Stomach (tissue), 8 donors: ENCODE measurements at regions not wholly inside any gene's neighbourhood (a gene's known extent, or its start where the extent isn't known, plus 50 kb on each side); places are given as distances from the start of the nearest gene placed in this dataset.

Experiments
- DNase-seq, 2 donors: peaks; one replicate each; pipeline versions ENCODE4 v3.0.0 to v3.0.0-alpha.2; 2013 to 2019
- H3K27ac ChIP-seq, 5 donors: fragments of 200-600 bp in 4 of 5; sonication (generic) in 4 of 5; one replicate each; pipeline ENCODE4 v1.5.1; 2013 to 2019; ENCODE audit warnings: mild to moderate bottlenecking in 1 of 5, moderate library complexity in 1 of 5
- H3K27me3 ChIP-seq, 3 donors: fragments of 200-600 bp; sonication (generic); one replicate each; pipeline ENCODE4 v1.5.1; 2017 to 2019; ENCODE audit warnings: mixed run types in 1 of 3
- H3K36me3 ChIP-seq, 4 donors: fragments of 200-600 bp; sonication (generic); 1 replicate in 3 of 4; 2 replicates in 1 of 4; pipeline ENCODE4 v1.5.1; 2016 to 2019
- H3K4me1 ChIP-seq, 4 donors: fragments of 200-600 bp; sonication (generic); one replicate each; pipeline ENCODE4 v1.5.1; 2016 to 2019
- H3K4me3 ChIP-seq, 4 donors: fragments of 200-600 bp; sonication (generic) in 3 of 4; one replicate each; pipeline ENCODE4 v1.5.1; 2016 to 2019; ENCODE audit warnings: mild to moderate bottlenecking in 1 of 4
- H3K9me3 ChIP-seq, 4 donors: fragments of 200-600 bp; sonication (generic); one replicate each; pipeline ENCODE4 v1.5.1; 2016 to 2019
- EP300 ChIP-seq: sonication (generic); formaldehyde crosslinking; IDR thresholded peaks from one replicate; pipeline ENCODE4 v1.6.1; 2017; ENCODE audit warnings: antibody characterized with exemption
- POLR2A ChIP-seq, 4 donors: fragments of 450-650 bp; IDR thresholded peaks; one replicate each; pipeline ENCODE4 v1.6.1; 2016; ENCODE audit warnings: antibody characterized with exemption in 4 of 4, control low read depth in 2 of 4, mild to moderate bottlenecking in 1 of 4, moderate library complexity in 1 of 4
- POLR2AphosphoS5 ChIP-seq, 3 donors: sonication (generic); formaldehyde crosslinking; IDR thresholded peaks; one replicate each; pipeline ENCODE4 v1.6.1; 2016; ENCODE audit warnings: antibody characterized with exemption in 3 of 3
- WGBS, 5 donors: extraction: QIAGEN DNeasy Blood & Tissue Kit in 3 of 5; methylation state at CpG; one replicate each; pipeline versions ENCODE4 v1.1.5 to v1.1.7; 2013 to 2018; 5-methylcytosine and 5-hydroxymethylcytosine counted together
- intact Hi-C: fragments of 100-400 bp; cut with DNase I; formaldehyde crosslinking; loops from one replicate; pipeline ENCODE4 v1.15.1; 2023; ENCODE audit warnings: low total_unique reads
- TF ChIP-seq, protein P1 (sequence below), 7 experiments: fragments of 450-650 bp in 4 of 7; fragments of 200-600 bp in 3 of 7; sonication (generic) in 3 of 7; IDR thresholded peaks; one replicate each; pipeline ENCODE4 v1.5.1; 2016 to 2019; ENCODE audit warnings: antibody characterized with exemption in 7 of 7, control low read depth in 2 of 7, mild to moderate bottlenecking in 1 of 7
- donor health status: healthy with polysubstance abuse.
- donor health status: Bipolar disorder and iron deficiency.
- donor health status: healthy.

DNA sequence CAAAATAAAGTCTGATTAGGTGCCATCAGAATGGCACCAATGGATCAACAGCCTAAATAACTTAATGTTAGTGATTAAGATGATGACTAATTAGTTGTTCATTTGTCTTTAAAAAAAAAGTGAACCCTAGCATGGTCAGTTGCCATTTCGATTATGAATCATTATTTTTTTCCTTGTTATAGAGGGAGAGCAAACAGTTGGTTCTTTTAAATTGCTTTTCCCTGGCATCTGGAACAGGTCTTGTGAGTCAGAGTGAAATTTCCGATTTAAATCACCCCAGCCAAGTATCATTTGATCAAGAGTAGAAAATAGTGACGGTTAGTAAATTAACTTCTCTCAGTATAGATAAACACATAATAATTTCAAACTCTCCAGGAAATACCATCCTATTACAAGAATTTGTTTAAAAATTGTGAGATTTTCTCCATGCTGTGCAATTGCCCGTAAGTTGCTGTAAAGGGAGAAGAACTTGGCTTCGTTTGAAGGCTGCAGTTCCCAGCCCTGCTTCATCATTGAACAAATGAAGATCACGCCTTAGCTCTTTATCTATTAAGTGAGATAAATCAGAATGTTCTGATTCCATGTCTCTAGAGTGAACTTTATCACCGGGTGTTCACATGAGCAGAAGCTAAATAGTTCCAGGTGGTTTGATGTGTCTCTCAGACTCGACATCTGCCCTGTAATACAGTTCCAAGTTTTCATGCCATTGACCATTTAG lies 741.3 kb downstream of the DOK5 start:
- Histone ChIP-seq H3K9me3 (peaks cover 0 to 18% (median 9%) of the 10 kb centered on the region in 4 donors), H3K27ac (no peak overlapping the region), H3K36me3 (no peaks in the 10 kb centered on the region), H3K4me3 (no peak overlapping the region), H3K4me1 (no peaks in the 10 kb centered on the region), H3K27me3 (no peaks in the 10 kb centered on the region)
- 52 to 72% (median 65%) methylated on average over 8 of the region's 8 CpGs for WGBS, 5 donors
- TF ChIP-seq EP300 = no peak
- TF ChIP-seq, protein P1, sequence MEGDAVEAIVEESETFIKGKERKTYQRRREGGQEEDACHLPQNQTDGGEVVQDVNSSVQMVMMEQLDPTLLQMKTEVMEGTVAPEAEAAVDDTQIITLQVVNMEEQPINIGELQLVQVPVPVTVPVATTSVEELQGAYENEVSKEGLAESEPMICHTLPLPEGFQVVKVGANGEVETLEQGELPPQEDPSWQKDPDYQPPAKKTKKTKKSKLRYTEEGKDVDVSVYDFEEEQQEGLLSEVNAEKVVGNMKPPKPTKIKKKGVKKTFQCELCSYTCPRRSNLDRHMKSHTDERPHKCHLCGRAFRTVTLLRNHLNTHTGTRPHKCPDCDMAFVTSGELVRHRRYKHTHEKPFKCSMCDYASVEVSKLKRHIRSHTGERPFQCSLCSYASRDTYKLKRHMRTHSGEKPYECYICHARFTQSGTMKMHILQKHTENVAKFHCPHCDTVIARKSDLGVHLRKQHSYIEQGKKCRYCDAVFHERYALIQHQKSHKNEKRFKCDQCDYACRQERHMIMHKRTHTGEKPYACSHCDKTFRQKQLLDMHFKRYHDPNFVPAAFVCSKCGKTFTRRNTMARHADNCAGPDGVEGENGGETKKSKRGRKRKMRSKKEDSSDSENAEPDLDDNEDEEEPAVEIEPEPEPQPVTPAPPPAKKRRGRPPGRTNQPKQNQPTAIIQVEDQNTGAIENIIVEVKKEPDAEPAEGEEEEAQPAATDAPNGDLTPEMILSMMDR (IDR thresholded peaks at IDR 0.05) = no peak
- no peak for TF ChIP-seq POLR2A (IDR thresholded peaks at IDR 0.05)
- TF ChIP-seq POLR2AphosphoS5 (IDR thresholded peaks at IDR 0.05) = no peak
- DNase-seq = peak in 1 of 2 donors; percentile 5
- intact Hi-C loops = no loop called here

DNA sequence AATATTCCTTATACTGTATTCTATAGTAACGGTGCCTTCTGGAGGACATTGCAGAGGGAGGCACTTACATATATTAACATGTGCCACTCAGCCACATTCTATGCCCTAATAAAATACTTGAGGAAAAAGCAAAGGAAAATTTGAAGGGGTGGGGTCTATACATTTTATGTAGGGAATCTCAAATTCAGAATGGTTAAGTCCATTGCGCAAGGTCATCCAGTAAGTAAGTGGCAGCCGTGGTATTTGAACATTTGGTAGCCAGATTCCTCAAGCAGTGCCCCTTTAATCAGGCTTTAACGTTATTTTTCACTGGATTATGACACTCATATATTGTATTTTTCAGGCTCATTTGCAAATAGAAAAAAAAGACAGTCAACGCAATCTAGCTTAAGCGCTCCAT lies 738.3 kb downstream of the DOK5 start:
- DNase-seq = no peak
- no peak overlapping the region for H3K4me3 ChIP-seq
- no peak for TF ChIP-seq POLR2A (IDR thresholded peaks at IDR 0.05)
- TF ChIP-seq POLR2AphosphoS5 (IDR thresholded peaks at IDR 0.05) = no peak
- TF ChIP-seq, protein P1 (IDR thresholded peaks at IDR 0.05) = no peak
- no peak for TF ChIP-seq EP300
- intact Hi-C loops = no loop called here
- no peaks in the 10 kb centered on the region for H3K4me1 ChIP-seq
- H3K27ac ChIP-seq = no peak overlapping the region
- no peaks in the 10 kb centered on the region for H3K36me3 ChIP-seq
- H3K27me3 ChIP-seq = no peaks in the 10 kb centered on the region
- WGBS, 5 donors = 80 to 82% (median 82%) methylated on average over 6 of the region's 6 CpGs
- peaks cover 0 to 8% (median 5%) of the 10 kb centered on the region in 4 donors for H3K9me3 ChIP-seq

DNA sequence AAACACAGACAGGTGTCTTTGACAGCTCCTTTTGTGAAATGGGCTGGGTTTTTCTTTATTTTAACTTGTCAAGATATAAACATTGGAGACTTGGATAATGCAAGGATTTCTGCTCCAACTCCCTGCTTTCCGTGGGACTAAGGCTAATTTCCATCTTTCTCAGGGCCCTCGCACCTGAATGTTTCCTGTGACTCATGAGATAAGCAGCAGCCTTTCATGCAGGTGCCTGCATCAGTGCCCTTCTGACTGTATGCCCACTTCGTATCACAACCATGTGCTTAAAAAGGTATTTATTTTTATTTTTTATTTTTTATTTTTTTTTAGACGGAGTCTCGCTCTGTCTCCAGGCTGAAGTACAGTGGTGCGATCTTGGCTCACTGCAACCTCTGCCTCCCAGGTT lies 736.1 kb downstream of the DOK5 start:
- no peaks in the 10 kb centered on the region for H3K4me1 ChIP-seq
- H3K9me3 ChIP-seq = peaks cover 0 to 8% (median 6%) of the 10 kb centered on the region in 4 donors
- TF ChIP-seq POLR2AphosphoS5 (IDR thresholded peaks at IDR 0.05) (no peak), EP300 (no peak), POLR2A (IDR thresholded peaks at IDR 0.05) (no peak)
- TF ChIP-seq, protein P1 (IDR thresholded peaks at IDR 0.05) = no peak
- no peaks in the 10 kb centered on the region for H3K27me3 ChIP-seq
- H3K27ac ChIP-seq = no peak overlapping the region
- intact Hi-C loops = no loop called here
- 69 to 72% (median 69%) methylated on average over 6 of the region's 6 CpGs for WGBS, 5 donors
- no peaks in the 10 kb centered on the region for H3K36me3 ChIP-seq
- no peak for DNase-seq
- H3K4me3 ChIP-seq = no peak overlapping the region

DNA sequence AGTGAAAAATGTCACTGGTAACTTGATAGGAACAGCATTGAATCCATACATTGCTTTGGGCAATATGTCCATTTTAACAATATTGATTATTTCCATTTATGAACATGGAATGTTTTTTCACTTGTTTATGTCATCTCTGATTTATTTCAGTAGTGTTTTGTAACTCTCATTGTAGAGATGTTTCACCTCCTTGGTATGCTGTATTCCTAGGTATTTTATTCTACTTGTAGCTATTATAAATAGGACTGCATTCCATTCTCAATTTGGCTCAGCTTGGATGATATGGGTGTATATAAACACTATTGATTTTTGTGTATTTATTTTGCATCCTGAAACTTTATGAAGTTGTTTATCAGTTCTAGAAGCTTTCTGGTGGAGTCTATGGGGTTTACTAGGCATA lies 730.3 kb downstream of the DOK5 start:
- H3K4me3 ChIP-seq = no peak overlapping the region
- H3K36me3 ChIP-seq = no peaks in the 10 kb centered on the region
- H3K4me1 ChIP-seq = no peaks in the 10 kb centered on the region
- intact Hi-C loops = no loop called here
- no peak for DNase-seq
- TF ChIP-seq, protein P1 (IDR thresholded peaks at IDR 0.05) = no peak
- TF ChIP-seq POLR2AphosphoS5 (IDR thresholded peaks at IDR 0.05) (no peak), EP300 (no peak), POLR2A (IDR thresholded peaks at IDR 0.05) (no peak)
- no peak overlapping the region for H3K27ac ChIP-seq
- no peaks in the 10 kb centered on the region for H3K27me3 ChIP-seq
- peaks cover 0 to 4% (median 0%) of the 10 kb centered on the region in 4 donors for H3K9me3 ChIP-seq
